IgD-negative memory B cell (primary cell): ENCODE measurements at regions not wholly inside any gene's neighbourhood (a gene's known extent, or its start where the extent isn't known, plus 50 kb on each side); places are given as distances from the start of the nearest gene placed in this dataset.
A peak's percentile ranks its signal among the peaks of the same experiment; 100 is the strongest.

ENCODE experiments used
- H3K27ac Mint-ChIP-seq, 3 donors: one replicate each; pipeline ENCODE4 v1.8.0; 2020 to 2022; ENCODE audit warnings: mild to moderate bottlenecking in 3 of 3, mixed read lengths in 3 of 3, moderate library complexity in 1 of 3
- H3K27me3 Mint-ChIP-seq: one replicate; pipeline ENCODE4 v1.8.0; 2021; ENCODE audit warnings: mixed read lengths
- H3K36me3 Mint-ChIP-seq: one replicate; pipeline ENCODE4 v1.8.0; 2020; ENCODE audit warnings: mild to moderate bottlenecking, mixed read lengths
- H3K4me1 Mint-ChIP-seq, 3 donors: one replicate each; pipeline ENCODE4 v1.8.0; 2020 to 2022; ENCODE audit warnings: mixed read lengths in 3 of 3, mild to moderate bottlenecking in 1 of 3
- H3K4me3 Mint-ChIP-seq, 4 donors: one replicate each; pipeline ENCODE4 v1.8.0; 2020 to 2022; ENCODE audit warnings: mild to moderate bottlenecking in 4 of 4, mixed read lengths in 4 of 4, moderate library complexity in 3 of 4
- H3K9me3 Mint-ChIP-seq, 3 donors: one replicate each; pipeline ENCODE4 v1.8.0; 2020 to 2021; ENCODE audit warnings: mixed read lengths in 3 of 3, mild to moderate bottlenecking in 1 of 3

DNA sequence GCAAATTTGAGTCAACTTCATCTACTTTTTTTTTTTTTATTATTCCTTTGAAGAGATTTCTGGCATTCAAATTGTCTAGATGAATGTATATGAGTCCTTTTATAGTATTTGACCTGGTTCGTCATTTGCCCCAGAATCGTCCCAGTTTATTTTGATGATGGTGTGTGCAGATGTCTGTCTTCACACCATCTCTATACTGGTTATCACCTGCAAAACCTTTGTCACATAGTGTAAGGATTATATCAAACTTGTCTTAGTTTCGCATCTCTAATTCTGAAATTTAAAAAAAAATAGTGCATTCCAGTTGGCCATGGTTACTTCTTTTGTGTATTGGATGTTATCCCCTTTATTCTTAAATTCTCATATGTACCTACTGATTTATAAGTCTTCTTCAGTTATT lies 70.5 kb upstream of the CD99 start:
- no peaks in the 10 kb centered on the region for H3K27me3 Mint-ChIP-seq
- peaks cover 0 to 2% (median 1%) of the 10 kb centered on the region in 3 donors for H3K4me1 Mint-ChIP-seq
- peaks cover 33% of the 10 kb centered on the region for H3K36me3 Mint-ChIP-seq
- H3K27ac Mint-ChIP-seq = no peak overlapping the region
- H3K9me3 Mint-ChIP-seq = no peaks in the 10 kb centered on the region
- no peak overlapping the region for H3K4me3 Mint-ChIP-seq

DNA sequence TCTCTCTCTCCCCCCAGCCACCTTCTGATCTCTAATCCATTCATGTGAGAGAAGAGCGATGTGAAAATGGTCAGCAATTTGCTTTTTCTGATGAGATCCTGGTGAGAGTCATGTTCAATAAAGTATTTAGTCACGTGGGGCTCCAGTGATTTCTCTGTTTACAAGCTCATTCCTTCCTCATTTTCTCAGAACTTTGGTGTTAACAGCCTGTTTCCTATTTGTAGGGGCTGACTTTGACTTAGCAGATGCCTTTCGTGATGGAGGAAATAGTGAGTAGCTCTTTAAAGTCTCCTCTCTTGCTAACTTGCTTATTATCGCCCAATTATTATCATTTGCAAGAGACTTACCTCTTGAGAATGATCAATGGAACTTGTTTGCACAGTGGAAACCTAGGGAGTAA lies 72.6 kb upstream of the CD99 start:
- peaks cover 5 to 13% (median 8%) of the 10 kb centered on the region in 3 donors for H3K4me1 Mint-ChIP-seq
- peaks cover 38% of the 10 kb centered on the region for H3K36me3 Mint-ChIP-seq
- no peak overlapping the region for H3K27ac Mint-ChIP-seq
- no peak overlapping the region for H3K4me3 Mint-ChIP-seq
- no peaks in the 10 kb centered on the region for H3K27me3 Mint-ChIP-seq
- no peaks in the 10 kb centered on the region for H3K9me3 Mint-ChIP-seq

DNA sequence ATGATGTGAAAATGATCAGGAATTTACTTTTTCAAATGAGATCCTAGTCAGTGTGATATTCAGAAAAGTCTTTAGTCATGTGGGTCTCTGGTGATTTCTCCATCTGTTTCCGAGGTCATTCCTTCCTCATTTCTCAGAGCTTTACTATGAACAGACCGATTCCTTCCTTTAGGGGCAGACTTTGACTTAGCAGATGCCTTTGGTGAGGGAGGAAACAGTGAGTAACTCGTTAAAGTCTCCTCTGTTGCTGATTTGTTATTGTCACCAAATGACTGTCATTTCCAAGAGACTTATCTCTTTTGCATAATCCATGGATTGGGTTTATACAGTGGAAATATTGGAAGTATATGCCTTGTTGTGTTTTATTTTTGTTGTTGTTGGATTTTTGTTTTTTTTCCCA lies 76.2 kb upstream of the CD99 start:
- Mint-ChIP-seq H3K27ac (no peak overlapping the region), H3K4me1 (peaks cover 13 to 24% (median 16%) of the 10 kb centered on the region in 3 donors), H3K36me3 (peaks cover 45% of the 10 kb centered on the region), H3K27me3 (peaks cover 3% of the 10 kb centered on the region), H3K4me3 (no peak overlapping the region), H3K9me3 (no peaks in the 10 kb centered on the region)

DNA sequence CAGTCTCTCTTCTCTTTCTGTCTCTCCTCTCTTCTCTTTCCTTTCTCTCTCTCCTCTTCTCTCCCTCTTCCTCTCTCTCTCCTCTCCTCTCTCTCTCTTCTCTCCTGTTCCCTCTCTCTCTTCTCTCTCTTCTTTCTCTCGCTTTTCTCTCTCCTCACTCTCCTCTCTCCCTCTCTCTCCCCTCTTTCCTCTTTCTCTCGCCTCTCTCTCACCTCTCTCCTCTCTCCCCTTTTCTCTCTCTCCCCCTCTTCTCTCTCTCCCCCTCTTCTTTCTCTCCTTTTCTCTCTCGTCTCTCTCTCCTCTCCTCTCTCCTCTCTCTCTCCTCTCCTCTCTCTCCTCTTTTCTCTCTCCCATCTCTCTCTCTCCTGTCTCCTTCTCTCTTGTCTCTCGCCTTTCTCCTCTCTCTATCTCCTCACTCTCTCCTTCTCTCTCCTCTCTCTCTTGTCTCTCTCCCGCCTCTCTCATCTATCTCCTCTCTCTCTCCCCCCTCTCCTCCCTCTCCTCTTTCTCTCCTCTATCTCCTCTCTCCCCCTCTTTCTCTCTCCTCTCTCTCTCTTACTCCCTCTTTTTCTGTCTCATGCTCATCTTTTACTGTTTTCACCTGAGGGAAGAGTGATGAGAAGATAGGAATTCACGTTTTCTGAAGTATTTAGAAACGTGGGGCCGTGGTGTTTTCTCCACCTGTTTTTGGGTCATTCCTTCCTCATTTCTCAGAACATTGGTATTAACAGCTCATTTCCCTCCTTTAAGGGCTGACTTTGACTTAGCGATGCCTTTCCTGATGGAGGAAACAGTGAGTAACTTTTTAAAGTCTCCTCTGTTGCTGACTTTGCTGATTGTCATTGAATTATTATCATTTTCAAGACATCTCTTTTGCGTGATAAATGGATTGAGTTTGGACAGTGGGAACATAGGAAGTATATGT lies 80.6 kb upstream of the CD99 start:
- Mint-ChIP-seq H3K36me3 (peaks cover 25% of the 10 kb centered on the region), H3K4me1 (peaks cover 17 to 30% (median 22%) of the 10 kb centered on the region in 3 donors), H3K4me3 (peak overlapping the region; percentile 86 to 95 (median 92)), H3K27me3 (peaks cover 3% of the 10 kb centered on the region), H3K9me3 (no peaks in the 10 kb centered on the region), H3K27ac (peak overlapping the region in 2 of 3 donors; percentile 3 to 66)

DNA sequence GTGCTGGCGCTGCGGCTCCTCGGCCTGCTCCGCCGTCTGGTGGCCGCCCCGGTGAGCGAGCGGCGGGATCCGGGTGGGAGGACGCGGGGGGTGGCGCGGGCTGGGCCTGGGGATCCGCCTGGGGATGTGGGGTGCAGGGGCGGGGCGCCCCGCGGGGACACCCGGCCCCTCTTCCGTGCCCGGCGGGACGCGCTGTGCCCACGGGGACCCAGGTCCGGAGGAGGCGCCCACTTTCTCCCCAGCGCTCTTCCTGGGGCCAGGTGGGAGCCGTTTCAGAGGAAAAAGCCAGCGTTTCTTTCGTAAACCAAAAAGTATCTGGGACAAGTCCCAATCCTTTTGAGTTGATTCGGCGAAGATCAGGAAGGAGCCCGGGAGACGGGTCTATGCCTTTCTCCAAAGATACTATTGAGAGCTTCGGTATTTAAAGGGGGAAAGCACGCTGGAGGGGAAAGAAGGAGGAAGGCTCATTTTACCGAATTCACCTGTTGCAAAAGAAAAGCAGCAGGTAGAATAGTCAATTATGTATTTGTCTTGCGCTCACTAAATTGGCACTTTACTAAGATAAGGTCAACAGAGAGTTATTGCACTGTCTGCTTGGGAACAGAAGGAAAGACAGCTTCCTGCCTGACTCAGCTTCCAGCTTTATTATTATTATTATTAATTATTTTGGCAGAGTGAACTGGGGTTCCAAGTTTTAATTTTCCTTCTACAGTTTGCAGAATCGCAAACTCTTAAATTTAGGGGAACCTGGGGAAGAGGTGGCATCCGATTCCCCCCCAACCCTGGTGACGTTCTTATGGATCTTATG lies 81.5 kb upstream of the CD99 start:
- Mint-ChIP-seq H3K4me1 (peaks cover 12 to 27% (median 21%) of the 10 kb centered on the region in 3 donors), H3K27me3 (peaks cover 3% of the 10 kb centered on the region), H3K27ac (peak overlapping the region in 2 of 3 donors; percentile 66 to 81), H3K4me3 (peak overlapping the region; percentile 92 to 95 (median 94)), H3K9me3 (no peaks in the 10 kb centered on the region), H3K36me3 (peaks cover 19% of the 10 kb centered on the region)

DNA sequence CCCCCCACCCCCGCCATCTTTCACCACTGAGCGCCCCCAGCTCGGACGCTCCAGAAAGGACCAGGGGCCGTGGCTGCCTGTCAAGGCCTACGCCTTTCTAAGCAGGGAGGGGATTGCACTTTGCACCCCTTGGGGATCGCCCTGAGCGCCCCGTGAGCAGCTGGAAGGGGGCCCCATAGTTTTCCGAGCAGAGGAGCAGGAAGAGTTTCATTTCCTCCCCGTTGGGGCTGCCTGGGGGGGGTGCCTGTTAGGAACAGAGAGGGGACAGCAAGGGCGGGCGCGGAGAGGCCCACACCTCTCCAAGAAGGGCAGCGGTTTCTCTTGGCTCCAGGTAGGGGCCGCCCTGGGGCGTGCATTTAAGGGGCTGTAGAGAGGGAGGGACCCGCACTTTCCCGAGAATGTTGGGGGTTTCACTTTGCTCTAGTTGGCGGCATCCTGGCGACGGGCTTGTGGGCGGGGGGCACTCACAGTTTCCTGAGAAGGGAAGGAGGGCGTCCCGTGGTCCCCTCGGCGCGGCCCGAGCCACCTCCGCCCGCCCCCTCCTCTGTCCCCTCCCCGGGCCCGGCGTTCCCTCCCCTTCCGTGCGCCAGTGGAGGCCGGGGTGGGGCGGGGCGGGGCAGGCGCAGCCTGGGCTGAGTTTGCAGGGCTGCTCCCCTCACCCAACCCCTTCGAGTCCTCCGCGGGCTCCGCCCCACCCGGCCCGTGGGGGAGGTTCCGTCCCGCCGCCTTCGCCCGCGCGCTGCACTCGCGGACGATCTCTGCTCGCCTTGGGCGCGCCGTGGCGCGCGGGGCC lies 82.3 kb upstream of the CD99 start:
- H3K27ac Mint-ChIP-seq = peak overlapping the region; percentile 81 to 94 (median 92)
- peak overlapping the region; percentile 92 to 95 (median 94) for H3K4me3 Mint-ChIP-seq
- H3K27me3 Mint-ChIP-seq = peaks cover 3% of the 10 kb centered on the region
- peaks cover 18% of the 10 kb centered on the region for H3K36me3 Mint-ChIP-seq
- peaks cover 10 to 27% (median 23%) of the 10 kb centered on the region in 3 donors for H3K4me1 Mint-ChIP-seq
- no peaks in the 10 kb centered on the region for H3K9me3 Mint-ChIP-seq

DNA sequence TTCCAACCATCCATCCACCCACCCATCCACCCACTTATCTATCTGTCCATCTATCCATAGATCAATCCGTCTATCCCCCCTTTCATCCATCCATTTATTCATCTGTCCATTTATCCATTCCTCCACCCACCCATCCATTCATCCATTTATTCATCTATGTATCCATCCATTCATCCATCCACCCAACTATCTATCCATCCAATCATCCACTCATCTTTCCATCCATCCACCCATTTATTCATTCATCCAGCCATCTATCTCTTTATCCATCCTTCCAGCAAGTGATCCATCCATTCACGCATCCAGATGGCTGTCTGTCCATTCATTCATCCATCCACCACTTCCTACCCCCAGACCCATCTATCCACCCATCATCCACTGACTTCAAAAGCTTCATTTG lies 84.0 kb upstream of the CD99 start:
- Mint-ChIP-seq H3K27me3 (peaks cover 3% of the 10 kb centered on the region), H3K27ac (no peak overlapping the region), H3K36me3 (peaks cover 15% of the 10 kb centered on the region), H3K4me1 (peaks cover 10 to 26% (median 26%) of the 10 kb centered on the region in 3 donors), H3K4me3 (peak overlapping the region in 3 of 4 donors; percentile 52 to 93 (median 75)), H3K9me3 (peaks cover 0 to 3% (median 0%) of the 10 kb centered on the region in 3 donors)

DNA sequence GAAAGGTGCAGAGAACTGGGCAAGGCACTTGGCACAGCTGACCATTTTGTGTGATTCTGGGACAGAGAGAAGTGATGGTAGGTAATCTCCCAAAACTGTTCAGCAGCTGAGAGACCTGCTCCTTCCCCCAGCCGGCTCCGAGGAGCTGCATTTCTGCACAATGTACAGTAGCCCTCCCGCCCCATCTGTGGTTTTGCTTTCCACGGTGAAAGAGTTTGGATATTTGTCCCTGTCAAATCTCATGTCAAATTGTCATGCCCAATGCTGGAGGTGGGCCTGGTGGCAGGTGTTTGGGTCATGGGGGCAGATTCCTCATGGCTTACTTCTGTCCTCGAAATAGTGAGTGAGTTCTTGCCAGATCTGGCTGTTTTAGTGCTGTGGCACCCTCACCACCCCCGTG lies 90.5 kb upstream of the CD99 start:
- no peak overlapping the region for H3K4me3 Mint-ChIP-seq

DNA sequence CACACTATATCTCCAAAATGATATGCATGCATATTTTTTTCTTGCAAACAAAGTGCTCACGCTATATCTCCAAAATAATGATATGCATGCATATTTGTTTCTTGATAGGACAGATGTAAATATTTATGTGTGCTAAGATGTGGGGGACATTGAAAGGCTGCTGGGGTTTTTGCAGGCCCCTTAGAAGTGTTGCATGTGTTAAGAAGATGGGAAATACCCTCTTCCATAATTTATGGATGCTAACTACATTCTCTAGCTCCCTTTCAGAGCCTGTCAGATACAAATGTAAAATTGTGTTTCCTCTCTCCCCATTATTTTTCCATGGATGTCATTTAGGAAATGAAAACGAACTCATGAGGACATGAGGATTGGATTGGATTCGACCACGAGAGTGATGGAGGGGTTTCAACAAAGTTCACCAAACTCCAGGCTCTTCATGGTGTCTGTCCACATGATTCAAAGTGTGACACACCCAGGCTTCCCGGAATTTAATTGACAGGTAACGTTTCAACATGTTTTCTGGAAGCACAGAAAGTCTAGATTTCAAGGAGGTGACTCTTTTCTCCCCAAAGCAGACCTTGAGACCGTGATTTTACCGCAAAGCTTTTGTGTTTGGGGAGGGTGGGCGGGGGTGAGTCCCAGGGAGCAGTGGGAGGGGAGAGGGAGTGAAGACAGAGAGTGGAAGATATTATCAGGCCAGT lies 94.4 kb upstream of the CD99 start:
- Mint-ChIP-seq H3K27me3 (peaks cover 2% of the 10 kb centered on the region), H3K4me1 (peaks cover 6 to 11% (median 6%) of the 10 kb centered on the region in 3 donors), H3K9me3 (peaks cover 0 to 1% (median 0%) of the 10 kb centered on the region in 3 donors), H3K4me3 (no peak overlapping the region), H3K36me3 (peaks cover 10% of the 10 kb centered on the region), H3K27ac (no peak overlapping the region)

More for the DNA sequence above, 90.5 kb upstream of the CD99 start:
- peaks cover 14% of the 10 kb centered on the region for H3K36me3 Mint-ChIP-seq
- peak overlapping the region in 1 of 3 donors; percentile 31 for H3K27ac Mint-ChIP-seq
- no peaks in the 10 kb centered on the region for H3K27me3 Mint-ChIP-seq
- H3K4me1 Mint-ChIP-seq = peaks cover 0 to 12% (median 9%) of the 10 kb centered on the region in 3 donors
- H3K9me3 Mint-ChIP-seq = peaks cover 0 to 3% (median 1%) of the 10 kb centered on the region in 3 donors

DNA sequence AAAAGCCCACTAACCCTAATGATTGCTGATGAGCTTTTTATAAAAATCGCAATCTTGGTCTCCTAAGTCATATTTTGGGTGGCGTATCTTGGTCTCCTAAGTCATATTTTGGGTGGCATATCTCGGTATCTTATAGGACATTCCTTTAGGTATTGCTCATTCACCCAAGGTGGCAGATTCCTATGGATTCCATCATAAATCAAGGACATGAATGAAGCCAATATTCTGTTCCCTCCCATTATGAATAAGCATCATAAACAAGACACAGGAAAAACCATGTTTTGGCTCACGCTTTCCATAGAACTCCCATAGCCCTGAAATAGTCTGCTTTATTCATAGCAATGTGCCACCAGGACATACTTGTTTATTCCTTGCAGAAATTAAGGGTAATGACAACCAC lies 95.0 kb upstream of the CD99 start:
- peaks cover 6 to 11% (median 6%) of the 10 kb centered on the region in 3 donors for H3K4me1 Mint-ChIP-seq
- no peak overlapping the region for H3K27ac Mint-ChIP-seq
- peaks cover 10% of the 10 kb centered on the region for H3K36me3 Mint-ChIP-seq
- H3K9me3 Mint-ChIP-seq = peaks cover 0 to 1% (median 0%) of the 10 kb centered on the region in 3 donors
- peaks cover 2% of the 10 kb centered on the region for H3K27me3 Mint-ChIP-seq
- no peak overlapping the region for H3K4me3 Mint-ChIP-seq

DNA sequence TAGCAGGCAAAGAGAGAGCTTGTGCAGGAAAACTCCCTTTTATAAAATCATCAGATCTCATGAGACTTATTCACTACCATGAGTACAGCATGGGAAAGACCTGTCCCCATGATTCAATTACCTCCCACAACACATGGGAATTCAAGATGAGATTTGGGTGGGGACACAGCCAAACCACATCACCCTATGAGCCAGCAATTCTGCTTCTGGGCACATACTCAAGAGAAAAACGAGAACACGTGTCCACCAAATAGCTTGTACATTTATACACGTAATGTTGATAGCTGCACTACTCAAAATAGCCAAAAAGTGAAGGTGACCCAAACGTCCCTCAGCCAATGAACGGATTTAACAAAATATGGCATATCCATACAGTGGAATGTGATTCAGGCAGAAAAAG lies 94.5 kb upstream of the DHRSX start:
- H3K4me3 Mint-ChIP-seq = no peak overlapping the region
- H3K27me3 Mint-ChIP-seq = peaks cover 2% of the 10 kb centered on the region
- H3K27ac Mint-ChIP-seq = no peak overlapping the region
- peaks cover 0 to 1% (median 0%) of the 10 kb centered on the region in 3 donors for H3K9me3 Mint-ChIP-seq
- peaks cover 4 to 11% (median 6%) of the 10 kb centered on the region in 3 donors for H3K4me1 Mint-ChIP-seq
- peaks cover 7% of the 10 kb centered on the region for H3K36me3 Mint-ChIP-seq

DNA sequence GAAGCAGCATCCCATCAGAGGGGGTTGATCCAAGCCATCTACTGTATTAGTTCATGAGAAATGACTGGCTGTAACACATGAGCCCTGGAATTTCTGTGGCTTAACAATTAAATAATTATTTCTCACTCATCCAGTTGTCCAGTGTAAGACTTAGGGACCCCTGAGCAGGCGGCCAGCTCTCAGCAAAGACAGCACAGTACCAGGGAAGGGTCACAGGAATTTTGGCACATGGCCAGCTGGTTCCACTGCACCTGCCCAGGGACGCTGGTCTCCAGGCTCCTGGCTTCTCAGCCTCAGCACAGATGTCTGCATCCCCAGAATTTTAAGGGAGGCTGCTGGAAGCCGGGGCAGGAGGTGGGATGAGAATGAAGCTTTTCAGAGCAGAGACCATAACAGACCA lies 93.7 kb upstream of the DHRSX start:
- H3K4me3 Mint-ChIP-seq = no peak overlapping the region
- no peak overlapping the region for H3K27ac Mint-ChIP-seq
- peaks cover 6% of the 10 kb centered on the region for H3K36me3 Mint-ChIP-seq
- H3K4me1 Mint-ChIP-seq = peaks cover 4 to 11% (median 6%) of the 10 kb centered on the region in 3 donors
- peaks cover 2% of the 10 kb centered on the region for H3K27me3 Mint-ChIP-seq
- no peaks in the 10 kb centered on the region for H3K9me3 Mint-ChIP-seq

DNA sequence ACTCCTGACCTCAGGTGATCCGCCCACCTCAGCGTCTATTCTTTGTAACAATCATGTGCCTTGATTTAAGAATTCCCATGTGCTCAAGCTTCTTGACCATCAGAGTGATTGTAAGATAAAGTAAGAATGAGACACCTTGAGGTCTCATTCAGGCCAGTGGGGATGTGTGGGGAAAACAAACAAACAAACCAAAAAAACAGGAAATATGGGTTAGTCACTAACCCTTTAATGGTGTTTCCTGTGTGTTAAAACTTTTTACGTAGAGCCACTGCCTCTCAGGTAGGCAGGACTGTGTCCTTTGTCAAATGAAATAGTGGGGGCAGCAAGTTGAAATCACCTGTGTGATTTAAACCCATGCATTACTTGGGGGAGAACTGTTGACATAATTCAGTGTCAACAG lies 91.5 kb upstream of the DHRSX start:
- H3K27ac Mint-ChIP-seq = no peak overlapping the region
- H3K36me3 Mint-ChIP-seq = peaks cover 4% of the 10 kb centered on the region
- H3K4me3 Mint-ChIP-seq = no peak overlapping the region
- H3K9me3 Mint-ChIP-seq = no peaks in the 10 kb centered on the region
- H3K4me1 Mint-ChIP-seq = peaks cover 4 to 9% (median 7%) of the 10 kb centered on the region in 3 donors
- H3K27me3 Mint-ChIP-seq = peaks cover 2% of the 10 kb centered on the region
